ENCODE measurements at regions not wholly inside any gene's neighbourhood (a gene's known extent, or its start where the extent isn't known, plus 50 kb on each side); places are given as distances from the start of the nearest gene placed in this dataset.

DNA sequence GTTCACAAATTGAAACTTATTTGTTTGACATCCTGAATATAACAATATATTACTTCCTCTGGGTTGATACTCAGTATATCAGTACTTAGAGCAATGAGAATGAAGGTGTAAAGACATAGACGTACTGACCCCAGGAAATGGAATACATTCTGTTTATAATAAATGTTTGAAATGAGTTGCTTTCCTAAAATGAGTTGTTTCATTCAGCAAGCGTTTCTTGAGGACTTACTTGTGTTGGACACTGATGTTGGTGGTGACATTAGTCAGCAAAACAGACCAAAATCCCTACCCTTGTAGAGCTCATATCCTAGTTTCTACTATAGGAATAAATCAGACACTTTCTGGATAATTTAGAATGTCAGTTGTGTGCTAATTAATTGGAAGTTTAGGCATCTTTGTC, 184.3 kb downstream of the ZDHHC21 start:
- no peak for DNase-seq (ENCODE audit: low read depth)
- H3K4me3 ChIP-seq (ENCODE audit: low read length), result no peak overlapping the region
- no peak for TF ChIP-seq CTCF (conservative IDR thresholded peaks at IDR 0.05; ENCODE audit: low read depth, low read length)

DNA sequence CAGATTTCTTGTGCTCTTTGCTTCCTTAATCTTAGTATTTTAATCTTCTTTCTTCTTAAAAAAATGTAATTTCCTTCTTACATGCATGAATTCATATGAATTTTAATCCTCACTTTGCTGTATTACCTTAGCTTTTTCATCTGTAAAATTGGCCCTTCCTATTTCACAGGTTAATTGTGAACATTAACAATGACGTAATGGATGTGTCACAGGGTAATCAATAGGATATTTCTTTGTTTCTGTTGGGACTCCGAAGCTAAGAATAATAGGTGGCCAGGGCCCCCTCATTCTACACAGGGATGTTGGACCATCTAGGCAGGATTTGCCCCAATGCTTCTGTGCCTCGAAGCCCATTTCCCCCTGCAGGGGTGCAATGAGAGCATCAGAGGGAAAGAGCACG, 187.4 kb upstream of the NFIB start:
- H3K4me3 ChIP-seq (ENCODE audit: low read length), result no peak overlapping the region
- TF ChIP-seq CTCF (conservative IDR thresholded peaks at IDR 0.05; ENCODE audit: low read depth, low read length), result no peak
- no peak for DNase-seq (ENCODE audit: low read depth)

DNA sequence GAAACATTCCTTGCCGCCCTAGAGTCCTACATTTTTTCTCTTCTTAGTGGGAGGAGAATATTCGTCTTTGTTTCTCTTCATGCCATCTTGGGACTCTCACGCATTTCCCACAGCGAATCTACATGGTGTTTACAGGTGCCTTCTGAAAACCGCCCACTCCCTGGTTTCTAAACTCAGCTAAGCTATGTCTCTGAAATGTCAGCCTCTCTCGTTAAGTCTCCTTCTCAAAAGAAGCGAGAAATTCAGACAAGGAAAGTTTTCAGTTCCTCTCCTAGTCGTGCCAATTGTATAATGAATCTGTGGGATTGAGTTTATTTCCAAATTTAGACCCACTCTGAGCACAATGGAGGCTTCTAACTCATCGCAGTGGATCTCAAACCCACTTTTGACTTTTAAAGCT, 186.8 kb upstream of the NFIB start:
- no peak for DNase-seq (ENCODE audit: low read depth)
- TF ChIP-seq CTCF (conservative IDR thresholded peaks at IDR 0.05; ENCODE audit: low read depth, low read length), result no peak
- H3K4me3 ChIP-seq (ENCODE audit: low read length), result no peak overlapping the region

- no peak for DNase-seq (ENCODE audit: low read depth)
- no peak overlapping the region for H3K4me3 ChIP-seq (ENCODE audit: low read length)
- TF ChIP-seq CTCF (conservative IDR thresholded peaks at IDR 0.05; ENCODE audit: low read depth, low read length), result no peak
Measured at GRCh38 chr9:14499976-14500375, 186.0 kb upstream of the NFIB start.

DNA sequence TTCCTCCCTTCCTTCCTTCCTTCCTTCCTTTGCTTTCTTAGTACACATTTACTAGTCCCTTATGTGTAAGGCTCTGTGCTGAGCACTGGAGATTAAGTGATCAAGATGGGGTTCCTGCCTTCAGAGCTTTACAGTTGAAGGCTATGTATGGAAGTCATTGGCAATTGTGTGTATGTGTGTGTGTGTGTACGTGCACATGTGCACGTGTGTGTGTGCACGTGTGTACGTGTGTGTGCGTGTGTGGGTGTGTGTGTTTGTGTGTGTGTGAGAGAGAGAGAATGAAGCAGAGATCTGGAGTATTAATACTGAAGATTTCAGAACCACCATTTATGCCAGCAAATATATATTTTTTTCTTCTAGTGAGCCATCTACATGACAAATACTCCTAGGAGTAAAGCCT, 184.9 kb upstream of the NFIB start:
- TF ChIP-seq CTCF (conservative IDR thresholded peaks at IDR 0.05; ENCODE audit: low read depth, low read length), result no peak
- no peak for DNase-seq (ENCODE audit: low read depth)
- no peak overlapping the region for H3K4me3 ChIP-seq (ENCODE audit: low read length)

GRCh38 chr9:14497476-14497875, 183.5 kb upstream of the NFIB start:
- DNase-seq (ENCODE audit: low read depth), result no peak
- H3K4me3 ChIP-seq (ENCODE audit: low read length), result no peak overlapping the region
- TF ChIP-seq CTCF (conservative IDR thresholded peaks at IDR 0.05; ENCODE audit: low read depth, low read length), result no peak

DNA sequence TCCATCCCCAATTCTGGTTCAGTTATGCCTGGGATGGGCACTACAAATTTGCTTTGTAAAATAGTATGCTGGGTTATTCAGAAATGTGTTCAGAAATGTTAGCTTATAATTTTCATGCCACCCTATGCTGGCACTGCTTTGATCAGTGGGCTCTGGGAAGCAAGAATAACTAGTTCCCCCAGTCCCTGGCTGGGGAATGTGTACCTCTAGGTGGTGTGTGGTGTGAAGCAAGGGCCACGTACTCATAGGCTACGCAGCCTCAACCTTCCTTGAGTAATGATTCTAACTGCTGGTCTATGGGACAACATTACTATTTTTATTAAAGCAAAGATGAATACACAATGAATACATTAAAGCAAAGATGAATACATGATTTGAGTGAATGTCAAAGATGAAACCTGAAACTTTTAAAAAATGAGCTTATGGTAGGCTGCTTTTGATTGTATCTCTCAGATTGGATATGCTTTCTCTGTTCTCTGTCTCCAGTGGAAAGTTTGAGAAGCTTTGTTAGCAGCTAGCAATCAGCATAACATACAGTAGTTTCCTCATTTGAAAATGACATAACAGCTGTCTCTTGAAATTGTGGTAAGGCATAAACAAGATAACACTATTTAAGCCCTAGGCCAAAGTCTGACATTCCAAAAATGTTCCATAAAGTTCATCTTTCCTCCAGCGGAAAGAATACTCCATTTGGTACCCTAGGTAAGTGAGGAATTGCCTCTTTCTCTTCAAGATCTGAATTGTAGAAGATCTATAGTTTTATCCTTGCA, 174.7 kb upstream of the NFIB start:
- TF ChIP-seq CTCF (conservative IDR thresholded peaks at IDR 0.05; ENCODE audit: low read depth, low read length), result no peak
- no peak overlapping the region for H3K4me3 ChIP-seq (ENCODE audit: low read length)
- no peak for DNase-seq (ENCODE audit: low read depth)

All from retinal pigment epithelial cell (primary cell).